ENCODE measurements at regions not wholly inside any gene's neighbourhood (a gene's known extent, or its start where the extent isn't known, plus 50 kb on each side); places are given as distances from the start of the nearest gene placed in this dataset.

DNA sequence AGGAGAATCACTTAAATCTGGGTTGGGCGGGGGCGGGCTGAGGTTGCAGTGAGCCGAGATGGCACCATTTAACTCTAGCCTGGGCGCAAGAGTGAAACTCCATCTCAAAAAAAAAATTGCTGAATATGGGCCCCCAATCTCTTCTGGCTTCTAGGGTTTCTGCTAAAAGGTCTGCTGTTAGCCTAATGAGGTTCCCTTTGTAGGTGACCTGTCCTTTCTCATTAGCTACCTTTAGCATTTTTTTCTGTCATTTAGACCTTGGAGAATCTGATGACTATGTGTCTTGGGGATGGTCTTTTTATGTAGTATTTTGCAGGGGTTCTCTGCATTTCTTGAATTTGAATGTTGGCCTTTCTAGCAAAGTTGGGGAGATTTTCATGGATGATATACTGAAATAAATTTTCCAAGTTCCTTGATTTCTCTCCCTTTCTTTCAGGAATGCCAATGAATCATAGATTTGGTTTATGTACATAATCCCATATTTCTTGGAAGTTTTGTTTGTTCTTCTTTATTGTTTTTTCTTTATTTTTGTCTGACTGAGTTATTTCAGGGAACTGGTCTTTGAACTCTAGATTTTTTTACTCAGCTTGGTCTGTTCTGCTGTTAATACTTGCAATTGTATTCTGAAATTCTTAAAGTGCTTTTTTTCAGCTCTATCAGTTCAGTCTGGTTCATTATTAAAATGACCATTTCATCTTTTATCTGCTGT, 181.5 kb downstream of the TTC6 start:
- TF ChIP-seq CTCF (IDR thresholded peaks at IDR 0.05) (no peak), POLR2AphosphoS5 (IDR thresholded peaks at IDR 0.05; ENCODE audit: low read depth, low read length) (no peak)
